ENCODE measurements at regions not wholly inside any gene's neighbourhood (a gene's known extent, or its start where the extent isn't known, plus 50 kb on each side); places are given as distances from the start of the nearest gene placed in this dataset.
A peak's percentile ranks its signal among the peaks of the same experiment; 100 is the strongest.
"Not testable (repeated sequence)": the region's sequence is repeated elsewhere in the genome, so short reads cannot be mapped to it uniquely, and the experiment has no call there.

DNA sequence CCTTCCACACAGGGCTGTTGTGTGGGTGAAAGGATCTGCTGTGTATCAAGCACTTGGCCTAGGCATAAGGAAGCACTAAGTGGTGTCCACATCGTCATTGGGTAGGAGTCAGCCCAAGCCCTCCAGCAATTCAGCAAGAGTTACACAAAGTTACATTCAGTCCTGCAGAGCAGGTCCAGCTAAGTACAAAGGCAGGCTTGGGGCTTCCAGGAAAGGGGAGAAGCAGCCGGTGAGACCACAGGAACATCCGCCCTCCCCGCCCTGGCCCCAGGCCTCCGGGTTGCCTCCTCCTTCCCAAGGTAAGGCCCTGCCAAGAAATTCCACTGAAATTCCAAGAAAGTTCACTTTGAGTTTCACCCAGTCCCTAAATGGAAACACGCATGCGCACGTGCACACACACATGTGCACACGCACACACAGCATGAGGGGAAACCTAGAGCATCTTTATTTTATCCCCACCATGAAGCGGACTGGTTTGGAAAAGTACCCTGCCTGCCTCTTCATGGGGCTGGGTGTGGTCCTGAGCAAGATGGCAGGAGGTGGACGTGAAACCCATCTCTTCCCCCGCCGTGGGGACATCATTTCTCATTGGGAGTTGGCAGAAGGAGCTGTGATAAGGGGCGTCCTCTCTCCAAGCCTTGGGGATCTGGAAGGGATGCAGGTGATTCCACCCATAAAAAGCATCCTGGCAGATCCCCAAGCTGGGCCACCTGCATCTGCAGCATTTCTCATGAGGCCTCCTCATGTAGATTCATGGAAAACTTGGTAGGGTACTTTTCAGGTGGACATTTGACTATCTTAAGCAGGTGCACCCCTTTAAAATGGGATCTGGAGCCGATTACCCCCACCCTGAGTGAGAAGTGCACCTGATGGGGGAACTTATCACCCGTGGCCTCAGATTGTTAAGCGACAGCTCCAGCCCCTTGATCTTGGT, 69.1 kb upstream of the NANOS1 start:
- Mint-ChIP-seq H3K27ac (no peak overlapping the region), H3K36me3 (no peaks in the 10 kb centered on the region), H3K27me3 (ENCODE audit: insufficient read depth, low read depth) (peaks cover 6% of the 10 kb centered on the region), H3K4me1 (peaks cover 22% of the 10 kb centered on the region), H3K9me3 (no peaks in the 10 kb centered on the region), H3K4me3 (no peak overlapping the region)
- Histone ChIP-seq H3K9ac (no peak overlapping the region), H3K27me3 (no peaks in the 10 kb centered on the region), H3F3A (ENCODE audit: low read depth) (peaks cover 2% of the 10 kb centered on the region), H3K4me3 (no peak overlapping the region), H3K4me2 (no peak overlapping the region), H3K9me3 (ENCODE audit: low read depth) (no peaks in the 10 kb centered on the region), H3K79me2 (ENCODE audit: low read depth) (no peaks in the 10 kb centered on the region), H3K36me3 (no peaks in the 10 kb centered on the region), H4K20me1 (ENCODE audit: low read depth) (no peaks in the 10 kb centered on the region), H3K4me1 (peaks cover 13% of the 10 kb centered on the region), H2AFZ (replicated peaks) (no peak overlapping the region), H3K27ac (no peak overlapping the region)
- DNase-seq (ENCODE audit: low spot score): no peak
- TF ChIP-seq, protein P1, sequence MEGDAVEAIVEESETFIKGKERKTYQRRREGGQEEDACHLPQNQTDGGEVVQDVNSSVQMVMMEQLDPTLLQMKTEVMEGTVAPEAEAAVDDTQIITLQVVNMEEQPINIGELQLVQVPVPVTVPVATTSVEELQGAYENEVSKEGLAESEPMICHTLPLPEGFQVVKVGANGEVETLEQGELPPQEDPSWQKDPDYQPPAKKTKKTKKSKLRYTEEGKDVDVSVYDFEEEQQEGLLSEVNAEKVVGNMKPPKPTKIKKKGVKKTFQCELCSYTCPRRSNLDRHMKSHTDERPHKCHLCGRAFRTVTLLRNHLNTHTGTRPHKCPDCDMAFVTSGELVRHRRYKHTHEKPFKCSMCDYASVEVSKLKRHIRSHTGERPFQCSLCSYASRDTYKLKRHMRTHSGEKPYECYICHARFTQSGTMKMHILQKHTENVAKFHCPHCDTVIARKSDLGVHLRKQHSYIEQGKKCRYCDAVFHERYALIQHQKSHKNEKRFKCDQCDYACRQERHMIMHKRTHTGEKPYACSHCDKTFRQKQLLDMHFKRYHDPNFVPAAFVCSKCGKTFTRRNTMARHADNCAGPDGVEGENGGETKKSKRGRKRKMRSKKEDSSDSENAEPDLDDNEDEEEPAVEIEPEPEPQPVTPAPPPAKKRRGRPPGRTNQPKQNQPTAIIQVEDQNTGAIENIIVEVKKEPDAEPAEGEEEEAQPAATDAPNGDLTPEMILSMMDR (IDR thresholded peaks at IDR 0.05): no peak
- no peak for TF ChIP-seq EZH2 (IDR thresholded peaks at IDR 0.05)
- TF ChIP-seq EZH2phosphoT487 (IDR thresholded peaks at IDR 0.05): no peak

DNA sequence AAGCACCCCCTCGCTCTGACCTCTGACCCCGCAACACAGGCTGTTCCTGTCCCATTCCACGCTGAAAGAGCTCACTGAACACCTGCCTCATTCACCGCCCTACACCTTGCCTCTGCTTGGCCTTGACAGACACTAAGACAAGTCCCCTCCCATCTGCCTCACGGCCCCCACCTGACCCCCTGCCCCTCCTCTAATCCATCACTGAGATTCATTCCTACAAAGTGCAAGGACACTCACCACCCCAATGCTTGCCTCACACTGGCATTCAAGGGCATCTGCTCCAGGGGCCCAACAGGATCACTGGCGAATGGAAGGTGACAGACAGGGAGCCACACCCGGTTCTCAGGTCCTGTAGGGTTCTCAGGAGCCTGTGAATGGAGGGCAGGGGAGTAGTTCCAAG, 68.1 kb upstream of the NANOS1 start:
- H3K4me3 ChIP-seq: no peak overlapping the region
- no peak overlapping the region for H3K27ac ChIP-seq
- no peaks in the 10 kb centered on the region for H3K36me3 Mint-ChIP-seq
- H2AFZ ChIP-seq (replicated peaks): no peak overlapping the region
- H3K27me3 Mint-ChIP-seq (ENCODE audit: insufficient read depth, low read depth): peaks cover 6% of the 10 kb centered on the region
- no peaks in the 10 kb centered on the region for H3K9me3 ChIP-seq (ENCODE audit: low read depth)
- peaks cover 28% of the 10 kb centered on the region for H3K4me1 Mint-ChIP-seq
- H3K36me3 ChIP-seq: no peaks in the 10 kb centered on the region
- no peak overlapping the region for H3K9ac ChIP-seq
- no peak for TF ChIP-seq EZH2 (IDR thresholded peaks at IDR 0.05)
- no peak for TF ChIP-seq EZH2phosphoT487 (IDR thresholded peaks at IDR 0.05)
- TF ChIP-seq, protein P1 (IDR thresholded peaks at IDR 0.05): no peak
- no peak overlapping the region for H3K27ac Mint-ChIP-seq
- no peaks in the 10 kb centered on the region for H4K20me1 ChIP-seq (ENCODE audit: low read depth)
- H3K27me3 ChIP-seq: no peaks in the 10 kb centered on the region
- H3K79me2 ChIP-seq (ENCODE audit: low read depth): no peaks in the 10 kb centered on the region
- no peak overlapping the region for H3K4me2 ChIP-seq
- DNase-seq (ENCODE audit: low spot score): no peak
- H3K9me3 Mint-ChIP-seq: no peaks in the 10 kb centered on the region
- H3K4me3 Mint-ChIP-seq: no peak overlapping the region
- peaks cover 16% of the 10 kb centered on the region for H3K4me1 ChIP-seq
- peaks cover 11% of the 10 kb centered on the region for H3F3A ChIP-seq (ENCODE audit: low read depth)

DNA sequence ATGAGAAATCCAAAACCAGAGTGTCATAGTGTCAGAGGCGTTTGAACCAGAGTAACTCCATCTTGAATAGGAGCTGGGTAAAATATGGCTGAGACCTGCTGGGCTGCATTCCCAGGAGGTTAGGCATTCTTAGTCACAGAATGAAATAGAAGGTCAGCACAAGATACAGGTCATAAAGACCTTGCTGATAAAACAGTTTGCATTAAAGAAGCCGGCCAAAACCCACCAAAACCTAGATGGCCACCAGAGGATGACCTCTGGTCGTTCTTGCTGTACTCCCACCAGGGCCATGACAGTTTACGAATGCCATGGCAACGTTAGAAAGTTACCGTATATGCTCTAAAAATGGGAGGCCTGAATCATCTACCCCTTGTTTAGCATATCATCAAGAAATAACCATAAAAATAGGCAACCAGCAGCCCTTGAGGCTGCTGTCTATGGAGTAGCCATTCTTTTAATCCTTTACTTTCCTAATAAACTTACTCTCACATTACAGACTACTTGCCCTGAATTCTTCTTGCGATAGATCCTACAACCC, 67.1 kb upstream of the NANOS1 start:
- Histone ChIP-seq H3F3A (ENCODE audit: low read depth) (peaks cover 11% of the 10 kb centered on the region), H3K4me1 (peaks cover 16% of the 10 kb centered on the region)
- H3K4me3 Mint-ChIP-seq; H3K9me3 Mint-ChIP-seq; H3K27ac Mint-ChIP-seq; H3K9ac ChIP-seq; H3K27me3 ChIP-seq; H3K79me2 ChIP-seq (ENCODE audit: low read depth); DNase-seq (ENCODE audit: low spot score); H3K4me3 ChIP-seq; H4K20me1 ChIP-seq (ENCODE audit: low read depth); H3K36me3 Mint-ChIP-seq; H3K4me2 ChIP-seq; H3K9me3 ChIP-seq (ENCODE audit: low read depth); H2AFZ ChIP-seq (replicated peaks); H3K27me3 Mint-ChIP-seq (ENCODE audit: insufficient read depth, low read depth); H3K27ac ChIP-seq; H3K36me3 ChIP-seq: not testable (repeated sequence)
- H3K4me1 Mint-ChIP-seq: peaks cover 31% of the 10 kb centered on the region

GRCh38 chr10:118963341-118963740, 66.2 kb upstream of the NANOS1 start:
- H3K27ac ChIP-seq: no peak overlapping the region
- peaks cover 16% of the 10 kb centered on the region for H3K4me1 ChIP-seq
- no peak overlapping the region for H3K9ac ChIP-seq
- Mint-ChIP-seq H3K27ac (peak overlapping the region; percentile 14), H3K9me3 (no peaks in the 10 kb centered on the region), H3K4me3 (no peak overlapping the region), H3K36me3 (no peaks in the 10 kb centered on the region), H3K4me1 (peaks cover 31% of the 10 kb centered on the region), H3K27me3 (ENCODE audit: insufficient read depth, low read depth) (peaks cover 6% of the 10 kb centered on the region)
- no peaks in the 10 kb centered on the region for H3K79me2 ChIP-seq (ENCODE audit: low read depth)
- H3K9me3 ChIP-seq (ENCODE audit: low read depth): no peaks in the 10 kb centered on the region
- no peak for TF ChIP-seq EZH2 (IDR thresholded peaks at IDR 0.05)
- TF ChIP-seq EZH2phosphoT487 (IDR thresholded peaks at IDR 0.05): no peak
- TF ChIP-seq, protein P1 (IDR thresholded peaks at IDR 0.05): no peak
- H3K4me3 ChIP-seq: no peak overlapping the region
- no peak overlapping the region for H3K4me2 ChIP-seq
- no peak for DNase-seq (ENCODE audit: low spot score)
- no peaks in the 10 kb centered on the region for H4K20me1 ChIP-seq (ENCODE audit: low read depth)
- H2AFZ ChIP-seq (replicated peaks): no peak overlapping the region
- no peaks in the 10 kb centered on the region for H3K27me3 ChIP-seq
- H3K36me3 ChIP-seq: no peaks in the 10 kb centered on the region
- H3F3A ChIP-seq (ENCODE audit: low read depth): peaks cover 11% of the 10 kb centered on the region
